Dedifferentiated amniotic fluid mesenchymal stem cell (primary cell): ENCODE measurements at regions not wholly inside any gene's neighbourhood (a gene's known extent, or its start where the extent isn't known, plus 50 kb on each side); places are given as distances from the start of the nearest gene placed in this dataset.

Experiments used
- DNase-seq: peaks from one replicate; pipeline ENCODE4 v3.0.0-alpha.2; 2016; ENCODE audit errors: extremely low spot score

GRCh38 chr20:17819395-17820093, 119.8 kb downstream of the BANF2 start:
- DNase-seq = no peak

- DNase-seq = no peak
Observed at GRCh38 chr20:17818187-17818586, 118.4 kb downstream of the BANF2 start.

GRCh38 chr20:17816804-17817587, 117.2 kb downstream of the BANF2 start:
- DNase-seq = no peak

GRCh38 chr20:17811628-17811965, 111.8 kb downstream of the BANF2 start:
- no peak for DNase-seq

- no peak for DNase-seq
Observed at GRCh38 chr20:17810847-17811627, 111.3 kb downstream of the BANF2 start.

- DNase-seq = no peak
Observed at GRCh38 chr20:17810062-17810631, 110.4 kb downstream of the BANF2 start.

- DNase-seq = no peak
Observed at GRCh38 chr20:17809362-17810061, 109.7 kb downstream of the BANF2 start.

GRCh38 chr20:17808782-17809181, 109.0 kb downstream of the BANF2 start:
- no peak for DNase-seq

- peak; percentile 49 for DNase-seq
Observed at GRCh38 chr20:17808357-17808756, 108.6 kb downstream of the BANF2 start.

GRCh38 chr20:17807651-17808050, 107.9 kb downstream of the BANF2 start:
- DNase-seq = no peak

- peak; percentile 45 for DNase-seq
Observed at GRCh38 chr20:17806739-17807441, 107.1 kb downstream of the BANF2 start.

GRCh38 chr20:17806107-17806506, 106.3 kb downstream of the BANF2 start:
- no peak for DNase-seq

GRCh38 chr20:17803765-17804164, 104.0 kb downstream of the BANF2 start:
- no peak for DNase-seq

- DNase-seq = no peak
Observed at GRCh38 chr20:17799575-17800227, 99.9 kb downstream of the BANF2 start.

GRCh38 chr20:17798601-17799000, 98.8 kb downstream of the BANF2 start:
- no peak for DNase-seq

GRCh38 chr20:17797579-17797978, 97.8 kb downstream of the BANF2 start:
- no peak for DNase-seq

GRCh38 chr20:17797161-17797560, 97.4 kb downstream of the BANF2 start:
- no peak for DNase-seq

- peak; percentile 75 for DNase-seq
Observed at GRCh38 chr20:17796091-17796563, 96.4 kb downstream of the BANF2 start.

GRCh38 chr20:17795501-17796071, 95.8 kb downstream of the BANF2 start:
- DNase-seq = no peak

GRCh38 chr20:17795003-17795402, 95.2 kb downstream of the BANF2 start:
- DNase-seq = no peak
